GM19351 (cell line): ENCODE measurements at regions not wholly inside any gene's neighbourhood (a gene's known extent, or its start where the extent isn't known, plus 50 kb on each side); places are given as distances from the start of the nearest gene placed in this dataset.

Experiments used
- ATAC-seq: cut with Tn5 transposase; IDR thresholded peaks from one replicate; pipeline ENCODE4 v1.9.1; 2021; ENCODE audit warnings: mild to moderate bottlenecking, moderate library complexity; ENCODE audit not compliant: unreplicated experiment

DNA sequence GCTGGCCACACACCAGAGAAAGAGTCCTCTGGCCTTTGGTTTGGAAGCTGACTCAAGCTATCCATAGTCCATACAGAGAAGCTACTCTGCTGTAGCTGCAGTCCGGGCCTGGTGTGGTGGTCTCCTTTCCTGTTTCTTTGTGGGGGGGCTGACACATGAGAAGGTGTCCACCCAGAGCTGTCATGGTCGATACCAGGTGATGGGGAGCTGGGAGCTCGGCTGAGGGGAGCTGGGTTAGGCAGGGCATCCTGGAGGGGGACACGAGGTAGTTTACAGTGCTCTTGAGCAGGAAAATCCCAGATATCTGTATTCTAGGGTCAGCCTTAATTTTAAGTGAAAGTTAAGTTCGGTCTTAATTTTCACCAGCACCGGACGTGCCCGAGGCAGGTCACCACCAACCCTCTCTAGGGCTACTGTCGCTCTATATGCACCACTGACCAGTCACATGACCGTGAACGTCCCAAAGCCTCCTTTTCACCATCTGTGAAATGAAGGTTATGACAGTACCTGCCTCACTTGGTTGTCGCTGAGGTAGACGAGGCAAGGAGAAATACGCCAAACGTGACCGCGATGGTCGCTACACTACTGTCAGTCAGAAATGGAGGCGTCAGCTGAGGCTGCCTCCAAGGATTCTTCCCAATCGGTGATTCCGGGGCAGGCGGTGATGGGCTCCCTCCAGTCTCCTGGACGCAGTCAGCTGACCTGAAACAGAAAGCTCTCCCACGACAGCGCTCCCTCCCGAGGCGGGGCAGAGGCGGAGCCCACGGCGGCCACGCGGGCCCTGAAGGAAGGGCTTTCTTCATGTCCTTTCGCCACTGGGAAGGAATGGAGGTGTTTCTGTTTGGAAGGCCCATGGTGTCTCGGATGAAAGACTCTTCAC, 69.4 kb upstream of the SHH start:
- no peak for ATAC-seq

DNA sequence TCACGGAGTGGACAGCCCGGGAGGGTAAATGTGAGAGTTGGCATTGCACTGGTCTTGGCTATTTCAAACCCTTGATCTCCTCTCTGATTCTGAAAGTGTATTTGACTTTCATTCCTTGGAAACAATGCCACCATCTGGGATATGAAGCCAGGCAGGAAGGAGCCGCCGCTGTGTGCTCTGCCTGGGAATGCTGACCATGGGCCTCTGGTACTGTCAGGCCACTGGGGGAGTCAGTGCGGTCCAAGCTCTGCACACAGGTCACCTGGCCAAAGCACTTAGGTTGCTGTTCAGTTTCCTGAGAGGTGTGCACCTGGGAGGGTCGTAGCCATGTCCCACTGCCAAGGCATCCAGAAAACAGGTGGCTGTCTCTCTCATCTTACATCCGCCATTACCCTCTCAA, 68.5 kb upstream of the SHH start:
- no peak for ATAC-seq

DNA sequence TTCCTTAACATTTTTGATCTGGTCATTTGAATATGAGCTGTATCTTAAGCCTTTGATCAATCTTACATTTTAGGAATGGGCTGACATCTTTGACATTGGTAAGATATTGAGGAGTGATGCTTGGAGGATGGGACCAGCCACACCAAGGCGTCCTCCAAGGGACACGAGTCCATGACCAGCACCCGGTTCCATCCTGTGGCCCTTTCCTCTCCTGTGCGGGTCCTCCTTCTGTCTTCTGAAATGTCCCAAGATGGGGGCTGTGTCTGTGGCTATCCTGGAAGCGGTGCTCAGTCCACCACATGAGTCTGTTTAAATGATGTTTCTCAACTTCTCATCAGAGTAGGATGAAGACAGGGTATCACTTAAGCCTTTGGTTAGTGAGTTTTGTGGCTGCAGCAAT, 67.3 kb upstream of the SHH start:
- ATAC-seq, result no peak

DNA sequence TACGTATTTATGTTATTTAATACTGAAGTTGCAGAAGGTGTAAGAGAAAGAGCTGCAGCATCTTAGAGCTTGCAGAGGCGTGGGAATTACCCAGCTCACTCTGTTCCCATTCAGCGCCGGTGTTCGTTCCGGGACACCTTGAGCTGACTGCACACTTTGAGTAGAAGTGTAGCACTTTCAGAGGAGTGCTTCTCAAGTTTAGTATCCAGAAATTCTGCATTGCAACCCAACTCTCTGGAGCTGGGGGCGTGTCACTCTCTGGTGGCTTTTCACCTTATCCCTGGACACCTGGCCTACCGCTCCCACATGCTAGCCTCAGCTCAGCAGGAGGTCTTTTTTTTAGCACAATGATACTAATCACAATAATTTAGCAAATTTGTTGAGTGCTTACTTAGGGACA, 66.4 kb upstream of the SHH start:
- no peak for ATAC-seq

DNA sequence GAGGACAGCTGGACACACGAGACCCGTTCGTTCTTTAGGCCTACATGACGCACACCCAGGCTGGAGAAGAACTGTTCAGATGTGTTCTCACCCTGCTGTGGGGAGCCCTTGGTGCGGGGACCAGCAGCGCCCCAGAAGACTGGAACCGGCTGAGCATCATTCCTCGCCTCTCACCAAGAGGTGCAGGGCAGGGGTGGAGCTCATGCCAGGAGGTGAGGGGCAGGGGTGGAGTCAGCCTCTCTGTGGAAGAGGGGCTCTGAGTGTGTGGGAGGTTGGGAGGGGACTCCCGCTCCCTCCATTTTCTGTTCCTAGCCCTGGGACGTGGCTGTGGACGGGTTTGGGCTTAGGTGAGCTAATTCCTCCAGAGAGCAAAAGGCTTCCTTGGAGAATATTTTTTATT, 66.0 kb upstream of the SHH start:
- ATAC-seq, result no peak

DNA sequence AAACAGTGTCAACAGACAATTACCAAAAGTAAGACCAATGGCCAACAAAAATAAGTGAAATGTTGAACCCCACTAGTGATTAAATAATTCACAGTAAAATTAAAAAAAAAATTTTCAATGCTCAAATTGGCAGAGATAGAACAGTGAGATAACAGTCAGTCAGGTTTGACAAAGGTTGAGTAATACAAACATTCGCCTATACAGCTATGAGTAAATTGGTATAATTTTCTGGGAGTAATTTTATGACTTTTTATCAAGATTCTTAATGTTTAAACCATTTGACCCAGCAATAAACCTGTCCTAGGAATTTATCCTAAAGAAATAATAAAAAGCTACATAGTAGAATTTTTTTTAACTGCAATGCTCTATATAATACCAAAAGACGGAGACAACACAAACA, 64.9 kb upstream of the SHH start:
- no peak for ATAC-seq

DNA sequence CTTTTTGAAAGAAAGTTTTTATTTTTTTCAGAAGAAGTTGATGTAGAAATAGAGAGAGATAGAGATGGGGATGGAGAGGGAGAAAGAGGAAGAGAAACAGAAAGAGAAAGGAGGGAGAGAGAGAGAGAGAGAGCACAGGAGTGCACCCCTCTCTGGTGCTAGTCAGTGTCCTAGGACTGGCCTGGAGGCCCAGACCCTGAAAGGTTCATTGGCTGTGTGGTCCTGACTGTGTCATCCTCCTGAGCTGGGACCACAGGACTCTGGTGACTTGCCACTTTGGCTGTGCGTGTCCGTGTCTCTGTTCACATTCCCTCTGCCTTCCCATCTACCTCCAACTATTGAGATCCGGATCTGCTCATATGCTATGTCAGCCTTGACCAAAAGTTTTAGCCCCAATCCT, 62.1 kb upstream of the SHH start:
- ATAC-seq, result peak; percentile 44

DNA sequence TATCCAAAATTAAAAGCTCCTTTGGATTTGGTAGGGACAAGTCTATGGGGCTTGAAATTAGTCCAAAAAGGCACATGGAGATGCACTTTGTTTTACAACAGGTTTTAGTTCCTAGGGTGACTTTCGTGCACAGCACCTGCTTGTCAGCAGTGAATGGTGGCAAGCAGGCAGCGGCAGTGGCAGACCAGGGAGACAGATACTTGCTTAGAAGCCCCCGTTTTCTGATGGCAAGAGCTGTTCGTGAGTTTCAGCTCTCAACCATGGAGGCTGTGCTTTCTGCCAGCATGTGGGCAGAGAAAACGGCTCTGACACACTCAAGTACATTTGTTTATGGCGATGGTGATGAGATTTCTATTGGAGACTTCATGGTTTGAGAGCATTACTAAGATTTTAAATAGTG, 61.7 kb upstream of the SHH start:
- ATAC-seq, result no peak

DNA sequence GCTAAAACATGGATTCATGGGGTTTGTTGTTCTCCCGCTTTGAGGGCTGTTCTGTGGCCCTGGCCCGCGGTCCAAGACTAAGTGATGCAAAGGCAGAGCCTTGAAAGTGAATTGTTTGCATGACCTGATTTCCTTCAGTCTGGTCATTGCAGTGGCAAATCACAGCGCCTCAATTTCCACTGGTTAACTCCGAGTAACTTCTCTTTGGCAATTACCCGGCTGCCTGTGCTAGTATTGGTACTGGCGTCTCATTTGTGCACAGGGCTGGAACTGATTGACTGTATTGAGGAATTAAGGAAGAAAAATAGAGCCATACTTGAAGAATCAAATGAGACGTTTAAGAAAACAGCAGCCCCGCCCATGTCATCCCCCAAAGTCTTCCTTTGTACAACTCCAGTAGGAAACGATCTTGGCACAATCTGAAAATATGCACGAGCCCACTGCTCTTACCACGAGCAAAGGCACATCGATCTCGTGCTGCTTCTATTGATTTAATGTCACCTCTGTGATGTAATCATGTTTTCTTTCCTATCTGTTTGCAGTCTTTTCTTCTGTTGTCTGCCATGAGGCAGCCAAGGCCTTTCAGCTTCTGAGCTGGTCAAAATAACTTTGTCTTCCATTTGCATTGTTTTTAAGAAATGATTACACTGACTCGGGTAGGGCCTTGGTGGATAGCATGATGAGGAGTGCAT, 60.6 kb upstream of the SHH start:
- no peak for ATAC-seq

DNA sequence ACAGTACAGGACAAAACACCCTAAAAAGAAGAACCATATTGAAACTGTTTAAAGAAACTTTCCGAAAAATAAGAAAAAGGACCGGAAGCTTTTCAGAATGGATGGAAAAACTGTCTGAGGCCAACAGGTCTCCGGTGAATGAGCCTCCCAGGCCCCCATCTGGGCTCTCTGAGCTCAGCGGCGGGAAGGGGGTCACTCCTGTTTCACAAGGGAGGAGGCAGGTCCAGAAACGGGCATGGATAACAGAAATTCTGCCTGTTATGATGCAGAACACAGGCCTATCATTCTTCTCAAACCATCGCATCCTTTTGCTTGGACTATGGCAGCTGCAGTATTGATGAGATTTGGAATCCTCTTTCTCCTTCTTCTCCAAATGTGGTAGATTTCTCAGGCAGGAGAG, 58.9 kb upstream of the SHH start:
- ATAC-seq, result no peak

DNA sequence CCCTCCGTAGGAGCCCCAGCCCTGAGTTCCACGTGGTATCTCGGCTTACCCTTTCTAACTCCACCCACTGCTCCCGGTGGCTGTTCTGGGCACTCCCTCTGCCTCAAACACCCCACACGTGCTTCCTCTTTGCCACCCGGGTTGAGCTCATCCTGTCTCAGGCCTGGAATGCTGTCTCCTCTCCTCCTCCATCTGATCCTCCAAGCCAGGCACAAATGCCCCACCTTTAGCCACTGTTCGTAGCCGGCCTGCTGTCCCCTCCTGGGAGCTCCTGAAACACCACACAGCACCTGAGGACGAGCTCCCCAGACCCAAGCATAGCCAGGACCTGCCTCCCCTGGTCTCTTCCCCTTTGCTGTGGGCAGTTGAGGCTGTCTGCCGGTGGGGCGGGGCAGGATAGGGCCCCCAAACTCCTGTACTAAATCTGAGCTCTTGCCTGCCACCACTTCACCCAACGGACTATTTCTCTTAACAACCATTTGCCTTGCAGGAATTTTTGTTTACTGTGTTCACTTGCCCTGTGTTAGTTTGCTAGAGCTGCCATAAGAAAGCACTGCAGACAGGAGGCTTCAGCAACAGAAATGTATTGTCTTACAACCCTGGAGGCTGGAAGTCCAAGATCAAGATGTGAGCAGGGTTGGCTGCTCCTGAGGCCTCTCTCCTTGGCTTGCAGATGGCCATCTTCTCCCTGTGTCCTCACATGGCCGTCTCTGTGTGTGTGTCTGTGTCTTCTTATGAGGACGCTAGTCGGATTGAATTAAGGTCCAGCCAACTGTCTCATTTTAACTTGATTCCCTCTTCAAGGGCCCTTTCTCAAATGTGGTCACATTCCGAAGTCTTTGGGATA, 58.3 kb upstream of the SHH start:
- no peak for ATAC-seq

DNA sequence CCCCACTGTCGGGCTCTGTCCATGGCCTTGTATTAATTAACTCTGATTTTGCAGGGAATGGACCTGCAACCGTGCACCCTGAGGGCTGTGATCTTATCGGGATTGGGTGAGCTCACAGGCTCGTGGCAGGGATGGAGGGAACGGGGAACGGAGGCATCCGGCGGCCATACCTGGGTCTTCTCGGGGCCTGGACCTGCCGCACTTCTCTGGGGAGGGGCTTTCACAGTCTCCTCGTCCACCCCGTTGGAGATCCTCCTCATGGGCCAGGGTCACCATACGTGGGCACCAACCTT, 57.5 kb upstream of the SHH start:
- no peak for ATAC-seq

DNA sequence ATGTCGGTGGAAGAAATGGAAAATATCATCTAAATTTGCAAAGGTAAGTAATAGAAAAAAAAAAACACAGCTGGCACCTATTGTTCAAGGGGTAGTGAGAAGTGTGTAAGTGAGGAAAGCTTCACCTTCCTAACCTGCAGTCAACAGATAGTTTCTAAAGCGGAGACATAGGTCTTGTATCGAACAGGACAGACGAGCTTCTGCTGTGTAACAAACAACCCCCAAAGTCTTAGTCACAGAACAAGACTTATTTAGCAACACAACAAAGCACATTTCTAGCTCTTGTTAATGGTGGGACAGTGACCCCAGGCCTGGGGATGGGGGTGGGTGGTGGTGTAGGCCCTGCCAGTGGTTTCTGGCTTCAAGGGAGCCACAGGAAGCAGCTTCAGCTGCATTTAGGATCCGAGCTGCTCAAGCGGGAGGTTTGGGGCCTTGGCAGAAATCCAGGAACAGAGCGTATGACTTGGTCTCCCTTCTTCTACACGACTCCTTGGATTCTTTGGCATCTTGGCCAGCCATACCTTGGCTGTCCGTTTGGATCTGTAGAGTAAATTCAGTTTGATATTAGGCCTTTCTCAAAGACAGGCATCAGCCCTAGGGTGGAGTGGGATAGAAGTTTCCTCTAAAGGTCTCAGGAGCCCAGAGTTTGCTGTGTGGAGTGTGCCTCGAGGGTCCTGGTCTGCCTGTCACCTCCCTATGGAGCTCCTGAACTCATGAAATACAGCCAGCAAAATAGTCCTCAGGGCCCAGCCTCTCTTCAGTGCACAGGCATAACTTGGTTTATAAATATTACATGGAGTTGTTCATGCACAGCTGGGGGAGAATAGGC, 56.9 kb upstream of the SHH start:
- ATAC-seq, result no peak

DNA sequence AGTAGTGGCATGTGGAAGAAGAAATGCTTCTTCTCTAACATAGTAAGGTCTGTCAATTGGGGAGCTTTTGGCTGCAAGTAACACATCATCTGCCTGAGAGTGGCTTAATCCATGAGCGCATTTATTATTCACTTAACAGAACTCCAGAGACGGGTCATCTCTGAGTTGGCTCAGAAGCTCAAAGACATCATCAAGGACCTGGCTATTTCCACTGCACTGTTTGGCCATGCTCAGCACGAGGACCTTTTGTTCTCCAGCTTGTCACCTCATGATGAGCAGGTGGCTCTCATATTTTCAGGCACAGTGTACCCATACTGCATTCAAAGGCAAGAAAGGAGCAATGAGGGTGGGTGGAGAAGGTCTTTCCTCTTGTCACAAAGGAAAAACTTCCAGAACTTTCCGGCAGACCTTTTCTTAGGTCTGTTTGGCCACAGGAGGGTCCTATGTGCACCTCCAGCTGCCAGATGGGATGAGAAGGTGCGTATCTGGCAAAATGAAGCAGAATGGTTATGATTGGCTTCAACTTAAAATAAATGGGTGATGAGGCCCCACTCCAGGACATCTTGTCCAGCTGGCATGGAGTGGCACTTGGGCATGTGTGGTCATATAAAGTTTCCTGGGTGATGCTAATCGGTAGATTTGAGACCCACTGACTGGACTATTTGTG, 55.6 kb upstream of the SHH start:
- ATAC-seq, result no peak

DNA sequence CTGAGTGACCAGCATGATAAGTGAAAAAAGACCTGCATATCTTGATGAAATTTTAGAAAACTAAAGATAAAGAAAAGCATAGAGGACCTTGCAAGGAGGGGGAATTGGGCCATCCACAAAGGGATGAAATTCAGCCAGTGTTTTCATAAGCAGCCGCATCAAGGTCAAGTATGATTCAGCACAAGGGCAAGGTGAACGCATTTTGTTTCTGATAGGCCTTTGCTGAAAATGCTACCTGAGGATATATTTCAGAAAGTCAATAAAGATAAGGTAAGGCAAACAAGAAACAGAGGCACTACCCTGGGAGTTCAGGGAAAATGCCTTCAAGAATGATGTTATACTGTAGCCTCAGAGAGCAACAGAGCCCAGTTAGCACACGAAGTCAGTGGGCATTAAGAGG, 55.0 kb upstream of the SHH start:
- no peak for ATAC-seq

DNA sequence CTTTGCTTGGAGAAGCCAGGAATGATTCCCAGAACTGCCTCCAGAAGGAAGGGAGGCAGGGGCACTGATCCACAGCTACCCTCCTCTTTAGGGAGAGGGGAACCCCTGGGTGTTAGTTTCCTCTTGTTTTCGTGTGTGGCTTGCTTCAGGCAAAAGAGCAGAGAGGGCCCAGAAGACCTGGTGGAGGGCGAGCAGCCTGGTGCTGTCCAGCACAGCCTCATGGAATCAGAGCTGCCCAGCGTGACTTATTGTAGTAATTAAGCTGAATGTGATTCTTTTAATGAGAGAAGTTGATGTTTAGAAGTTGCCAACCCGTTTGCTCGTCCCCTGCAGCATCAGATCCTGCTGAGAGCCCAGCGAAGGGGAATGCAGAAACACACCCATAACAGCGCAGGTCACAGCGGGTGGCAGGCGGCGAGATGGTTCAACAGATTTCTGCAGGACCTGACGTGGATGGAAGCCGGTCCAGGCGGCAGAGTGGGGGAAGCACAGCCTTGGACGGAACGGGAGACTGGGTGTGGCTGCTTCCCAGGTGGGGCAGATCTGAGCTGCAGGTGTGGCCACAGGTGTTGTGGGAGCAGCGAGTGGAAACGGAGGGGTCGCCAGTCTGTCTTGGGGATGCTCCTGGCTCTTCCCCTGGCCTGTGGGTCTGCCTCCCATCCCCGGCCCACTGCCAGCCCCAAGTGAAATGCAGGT, 53.7 kb upstream of the SHH start:
- ATAC-seq, result no peak

DNA sequence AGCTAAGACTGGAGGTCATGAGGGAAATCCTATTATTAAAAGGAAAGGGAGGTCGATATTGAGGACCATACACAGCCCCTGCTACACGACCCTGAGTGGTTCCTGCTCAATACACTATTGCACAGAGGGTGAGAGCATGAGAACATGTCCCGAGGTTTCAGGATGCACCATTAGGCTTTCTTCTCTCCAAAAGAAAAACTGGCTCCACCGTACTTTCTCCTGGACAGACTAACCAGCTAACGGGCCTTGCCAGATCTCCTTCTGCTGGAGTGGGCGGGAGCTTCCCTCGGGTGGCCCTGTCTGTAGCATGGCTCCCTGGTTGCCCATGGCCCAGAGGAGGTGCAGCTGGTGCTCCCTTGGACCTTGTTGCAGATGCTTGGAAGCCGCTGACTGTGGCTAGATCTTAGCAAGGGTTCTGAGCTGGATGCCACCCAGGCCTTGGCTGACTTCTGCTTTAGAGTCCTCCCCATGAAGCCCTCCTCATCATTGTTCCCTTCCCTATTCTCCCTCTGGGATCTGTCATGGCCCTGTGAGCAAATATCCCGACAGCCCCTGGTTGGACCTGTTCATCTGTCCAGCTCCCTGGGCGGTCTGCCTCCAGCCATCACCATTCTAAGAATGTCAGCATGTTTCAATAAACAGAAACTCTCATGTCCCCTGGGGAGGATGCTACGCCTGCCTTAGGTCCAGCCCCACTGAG, 52.9 kb upstream of the SHH start:
- no peak for ATAC-seq

DNA sequence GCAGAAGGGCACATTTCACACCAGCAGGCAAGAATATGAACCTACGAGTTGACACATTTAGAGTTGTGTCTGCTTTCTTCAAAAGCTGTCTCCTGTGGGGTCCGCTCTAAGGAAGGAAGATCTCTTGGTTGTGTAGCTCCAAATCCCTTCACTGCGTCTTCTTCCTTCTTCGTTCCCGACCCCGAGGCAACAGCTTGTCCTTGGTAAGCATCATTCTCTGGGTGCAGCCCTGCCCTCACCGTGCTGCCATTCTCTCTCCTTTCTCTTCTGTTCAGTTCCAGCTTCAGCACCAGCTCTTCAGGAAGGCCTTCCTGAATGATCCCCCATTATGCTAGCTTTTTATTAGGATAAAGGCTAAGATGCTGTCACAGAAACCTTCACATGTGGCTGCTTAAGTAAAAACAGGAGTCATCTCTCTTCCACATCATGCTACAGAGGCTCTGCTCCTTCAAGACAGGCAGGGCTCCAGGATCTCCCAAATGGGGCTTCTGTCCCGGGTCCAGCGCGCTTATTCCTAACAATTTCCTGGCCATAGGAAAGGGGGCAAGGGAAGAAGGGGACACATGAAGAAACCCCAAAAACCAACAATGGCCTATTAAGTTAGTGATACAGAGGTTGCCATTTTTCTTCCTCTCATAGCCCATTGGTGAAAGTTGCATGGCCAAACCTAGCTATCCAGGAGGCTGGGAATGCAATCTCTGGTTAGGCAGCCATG, 52.2 kb upstream of the SHH start:
- no peak for ATAC-seq

DNA sequence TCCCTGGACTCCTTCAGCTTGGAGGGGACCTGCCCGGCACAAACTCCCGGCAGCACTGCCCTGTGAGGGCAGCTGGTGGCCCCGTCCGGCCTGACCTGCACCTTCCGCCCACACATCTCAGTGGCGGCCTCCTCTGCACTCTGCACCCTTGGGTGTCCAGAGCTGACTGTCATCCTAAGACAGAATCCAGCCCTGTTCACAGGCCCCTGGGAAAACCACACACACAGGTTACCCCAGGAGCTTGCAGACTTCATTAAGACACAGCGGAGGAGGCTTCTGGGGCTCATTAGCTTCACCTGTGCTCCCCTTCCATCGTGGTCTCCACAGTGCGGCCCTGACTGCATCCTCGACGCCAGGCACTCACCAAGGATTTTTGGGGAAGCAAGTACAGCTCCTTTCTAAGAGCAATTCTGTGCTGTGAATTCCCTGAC, 51.5 kb upstream of the SHH start:
- ATAC-seq, result no peak
